AG10803 (cell line): ENCODE measurements at regions not wholly inside any gene's neighbourhood (a gene's known extent, or its start where the extent isn't known, plus 50 kb on each side); places are given as distances from the start of the nearest gene placed in this dataset.

ENCODE experiments used
- DNase-seq: peaks from one replicate; pipeline ENCODE4 v3.0.0; 2010; ENCODE audit warnings: low read depth
- H3K4me3 ChIP-seq: 2 replicates; pipeline ENCODE4 v1.5.1; 2011; ENCODE audit warnings: mild to moderate bottlenecking, low read length, control low read depth
- TF ChIP-seq, protein P1 (sequence below): conservative IDR thresholded peaks from 2 replicates; pipeline ENCODE4 v1.5.1; 2011; ENCODE audit warnings: mild to moderate bottlenecking, low read length, control low read depth, inconsistent platforms

DNA sequence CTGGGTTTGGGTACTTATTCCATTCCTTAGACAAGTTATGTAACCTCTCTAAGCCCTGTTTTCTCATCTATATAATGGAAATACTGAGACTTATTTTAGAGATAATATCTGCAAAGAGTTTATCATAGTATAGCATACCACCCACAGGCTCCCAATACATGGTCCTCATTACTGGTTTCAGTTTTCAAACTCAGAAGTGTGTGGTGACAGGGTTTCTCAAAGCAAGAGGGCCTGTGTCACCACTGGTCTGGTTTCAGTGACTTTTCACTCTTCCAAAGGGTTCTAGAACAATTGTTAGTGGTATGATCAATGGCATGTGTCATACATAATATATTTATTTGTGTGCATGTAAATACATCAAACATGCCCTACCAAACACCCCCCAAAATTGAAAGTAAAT lies 89.2 kb upstream of the BMPER start:
- H3K4me3 ChIP-seq: no peak overlapping the region
- TF ChIP-seq, protein P1, sequence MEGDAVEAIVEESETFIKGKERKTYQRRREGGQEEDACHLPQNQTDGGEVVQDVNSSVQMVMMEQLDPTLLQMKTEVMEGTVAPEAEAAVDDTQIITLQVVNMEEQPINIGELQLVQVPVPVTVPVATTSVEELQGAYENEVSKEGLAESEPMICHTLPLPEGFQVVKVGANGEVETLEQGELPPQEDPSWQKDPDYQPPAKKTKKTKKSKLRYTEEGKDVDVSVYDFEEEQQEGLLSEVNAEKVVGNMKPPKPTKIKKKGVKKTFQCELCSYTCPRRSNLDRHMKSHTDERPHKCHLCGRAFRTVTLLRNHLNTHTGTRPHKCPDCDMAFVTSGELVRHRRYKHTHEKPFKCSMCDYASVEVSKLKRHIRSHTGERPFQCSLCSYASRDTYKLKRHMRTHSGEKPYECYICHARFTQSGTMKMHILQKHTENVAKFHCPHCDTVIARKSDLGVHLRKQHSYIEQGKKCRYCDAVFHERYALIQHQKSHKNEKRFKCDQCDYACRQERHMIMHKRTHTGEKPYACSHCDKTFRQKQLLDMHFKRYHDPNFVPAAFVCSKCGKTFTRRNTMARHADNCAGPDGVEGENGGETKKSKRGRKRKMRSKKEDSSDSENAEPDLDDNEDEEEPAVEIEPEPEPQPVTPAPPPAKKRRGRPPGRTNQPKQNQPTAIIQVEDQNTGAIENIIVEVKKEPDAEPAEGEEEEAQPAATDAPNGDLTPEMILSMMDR: no peak
- DNase-seq: no peak

DNA sequence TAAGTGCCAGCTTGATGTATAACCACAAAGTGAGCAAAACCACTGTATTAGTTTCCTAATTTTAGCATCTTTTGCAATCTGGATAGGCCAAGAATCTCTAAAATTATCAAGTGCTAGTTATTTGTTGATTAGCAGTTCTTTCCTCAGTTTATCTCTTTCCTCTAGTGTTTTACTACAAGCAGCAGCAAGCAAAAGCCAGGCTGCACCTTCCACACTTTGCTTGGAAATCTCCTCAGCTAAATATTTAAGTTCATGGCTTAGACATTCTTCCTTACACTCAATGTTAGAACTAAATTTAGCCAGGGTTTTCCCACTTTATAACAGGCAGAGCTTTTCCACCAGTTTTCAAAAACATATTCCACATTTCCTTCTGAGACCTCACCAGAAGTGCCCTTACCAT lies 85.7 kb upstream of the BMPER start:
- no peak overlapping the region for H3K4me3 ChIP-seq
- DNase-seq: no peak
- TF ChIP-seq, protein P1: no peak

DNA sequence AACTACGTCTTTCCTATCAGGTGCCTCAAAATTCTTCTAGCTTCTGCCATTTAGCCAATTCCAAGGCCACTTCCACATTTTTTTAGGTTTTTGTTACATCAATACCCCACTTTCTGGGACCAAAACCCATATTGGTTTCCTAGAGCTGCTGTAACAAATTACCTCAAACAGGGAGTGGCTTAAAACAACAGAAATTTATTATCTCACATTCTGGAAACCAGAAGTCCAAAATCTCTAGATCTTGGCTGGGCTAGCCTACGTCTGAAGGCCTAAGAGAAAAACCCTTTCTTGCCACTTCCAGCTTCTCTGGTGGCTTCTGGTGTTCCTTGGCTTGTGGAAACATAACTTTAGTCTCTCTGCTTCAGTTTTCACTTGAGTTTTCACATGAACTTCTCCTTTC lies 85.1 kb upstream of the BMPER start:
- no peak overlapping the region for H3K4me3 ChIP-seq
- TF ChIP-seq, protein P1: no peak
- no peak for DNase-seq

DNA sequence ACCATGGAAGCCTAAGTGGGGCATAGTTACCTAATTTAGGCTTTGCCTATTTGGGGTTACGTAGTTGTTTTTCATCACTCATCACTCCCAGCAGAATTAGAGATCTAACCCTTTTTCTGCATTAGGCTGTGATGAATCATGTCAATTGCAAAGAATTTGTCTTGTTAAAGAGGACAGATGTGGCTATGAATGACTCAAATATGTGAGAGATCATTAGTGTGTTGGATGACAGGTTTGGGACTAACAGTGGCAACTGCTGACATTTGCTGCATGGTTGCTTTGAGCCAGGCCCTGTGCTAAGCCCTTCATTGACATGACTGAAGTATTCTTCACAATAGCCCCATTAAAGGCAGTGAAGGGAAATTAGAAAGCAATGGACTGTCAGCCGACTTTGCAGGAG lies 83.4 kb upstream of the BMPER start:
- no peak overlapping the region for H3K4me3 ChIP-seq
- peak; percentile 41 for DNase-seq
- TF ChIP-seq, protein P1: no peak

DNA sequence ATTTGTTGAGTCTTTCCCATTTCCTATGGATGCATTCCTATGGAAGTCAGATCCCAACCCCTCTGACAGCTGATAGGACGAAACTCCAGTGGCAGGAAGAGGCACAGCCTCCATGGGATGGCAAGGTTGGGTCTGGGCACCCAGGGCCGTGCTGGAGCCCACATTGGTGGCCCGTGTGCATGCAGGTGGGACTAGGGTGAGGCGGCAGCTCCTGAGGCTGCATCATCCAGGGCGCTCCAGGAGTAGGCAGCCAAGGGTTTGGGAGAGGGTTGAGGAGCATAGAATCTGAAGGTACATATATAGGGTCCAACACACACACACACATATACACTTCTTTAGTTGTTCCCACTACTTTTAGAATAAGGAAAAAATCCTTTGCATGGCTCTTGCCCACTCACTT lies 81.4 kb upstream of the BMPER start:
- TF ChIP-seq, protein P1: no peak
- no peak for DNase-seq
- H3K4me3 ChIP-seq: no peak overlapping the region

DNA sequence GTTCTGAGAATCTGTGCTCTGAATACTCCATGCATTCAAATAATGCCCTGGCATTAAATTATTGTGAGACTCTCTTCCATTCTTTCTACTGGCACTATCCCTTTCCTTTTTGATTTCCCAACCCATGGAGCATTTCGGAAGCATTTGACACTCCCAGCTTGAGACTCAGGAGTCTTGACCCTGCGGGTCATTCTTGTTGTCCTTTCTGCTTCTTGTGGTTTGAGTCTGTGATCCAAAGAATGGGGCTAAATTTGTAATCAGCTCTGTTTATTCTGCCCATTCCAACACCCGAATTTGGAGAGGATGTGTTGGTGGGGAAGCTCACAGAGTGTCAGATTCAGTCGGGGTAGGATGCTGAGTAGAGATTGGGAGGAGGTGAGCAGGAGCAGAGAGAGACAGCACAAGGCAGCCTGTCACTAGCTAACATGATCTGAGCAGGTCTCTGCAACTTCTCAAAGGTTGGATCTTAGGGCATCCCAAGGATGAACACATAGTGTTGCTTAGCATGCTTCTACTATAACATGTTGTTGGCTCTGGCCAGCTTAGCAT lies 80.4 kb upstream of the BMPER start:
- DNase-seq: no peak
- no peak overlapping the region for H3K4me3 ChIP-seq
- TF ChIP-seq, protein P1: no peak

DNA sequence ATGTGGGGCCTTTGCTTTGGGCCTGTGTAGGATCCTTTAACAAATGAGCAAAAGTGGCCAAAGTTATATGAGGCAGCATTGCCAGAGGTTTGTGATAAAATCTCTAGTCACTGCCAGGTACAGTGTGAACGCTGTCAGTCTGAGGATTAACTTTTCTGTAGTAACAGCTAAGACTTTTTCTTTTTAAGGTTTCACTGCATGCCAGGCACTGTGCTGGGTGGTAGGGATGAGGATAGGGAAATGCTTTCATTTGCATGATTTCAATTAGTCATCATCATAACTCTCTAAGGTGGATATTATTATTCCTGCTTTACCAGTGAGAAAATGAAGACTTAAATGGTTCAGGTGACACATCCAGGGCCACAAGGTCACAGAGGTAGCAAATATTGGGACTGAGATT lies 79.7 kb upstream of the BMPER start:
- no peak for DNase-seq
- TF ChIP-seq, protein P1: no peak
- H3K4me3 ChIP-seq: no peak overlapping the region
